ENCODE measurements at regions not wholly inside any gene's neighbourhood (a gene's known extent, or its start where the extent isn't known, plus 50 kb on each side); places are given as distances from the start of the nearest gene placed in this dataset.
A peak's percentile ranks its signal among the peaks of the same experiment; 100 is the strongest.
"Not testable (repeated sequence)": the region's sequence is repeated elsewhere in the genome, so short reads cannot be mapped to it uniquely, and the experiment has no call there.

DNA sequence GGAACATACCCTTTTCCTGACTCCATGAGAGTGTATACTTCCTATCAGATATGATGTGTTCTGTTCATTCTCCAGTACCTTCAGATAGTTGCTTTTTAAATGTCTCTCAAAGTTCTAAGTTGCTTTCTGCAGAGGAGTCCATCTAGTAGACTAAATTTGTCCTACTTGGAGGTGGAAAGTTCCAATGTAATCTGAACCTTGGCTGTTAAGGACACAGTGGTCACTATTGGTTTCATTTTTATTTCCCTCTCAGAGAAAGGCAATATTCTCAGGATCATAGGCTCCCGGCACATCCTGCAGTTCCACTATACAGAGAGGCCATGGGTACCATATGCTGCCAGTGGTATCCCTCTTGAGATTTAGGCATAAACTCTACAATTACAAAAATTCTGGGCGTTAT lies 634.6 kb downstream of the LRRC70 start:
- DNase-seq (ENCODE audit: low read depth) = no peak

- no peak for DNase-seq (ENCODE audit: low read depth)
These were observed 633.0 kb downstream of the LRRC70 start for GRCh38 chr5:63211448-63212132.

- no peak for DNase-seq (ENCODE audit: low read depth)
These were observed 627.4 kb downstream of the LRRC70 start for GRCh38 chr5:63205976-63206375.

- no peak for DNase-seq (ENCODE audit: low read depth)
These were observed 623.1 kb downstream of the LRRC70 start for GRCh38 chr5:63201738-63202137.

- DNase-seq (ENCODE audit: low read depth) = no peak
These were observed 615.5 kb downstream of the LRRC70 start for GRCh38 chr5:63194126-63194525.

- not testable (repeated sequence) for DNase-seq (ENCODE audit: low read depth)
These were observed 601.6 kb downstream of the LRRC70 start for GRCh38 chr5:63180190-63180589.

DNA sequence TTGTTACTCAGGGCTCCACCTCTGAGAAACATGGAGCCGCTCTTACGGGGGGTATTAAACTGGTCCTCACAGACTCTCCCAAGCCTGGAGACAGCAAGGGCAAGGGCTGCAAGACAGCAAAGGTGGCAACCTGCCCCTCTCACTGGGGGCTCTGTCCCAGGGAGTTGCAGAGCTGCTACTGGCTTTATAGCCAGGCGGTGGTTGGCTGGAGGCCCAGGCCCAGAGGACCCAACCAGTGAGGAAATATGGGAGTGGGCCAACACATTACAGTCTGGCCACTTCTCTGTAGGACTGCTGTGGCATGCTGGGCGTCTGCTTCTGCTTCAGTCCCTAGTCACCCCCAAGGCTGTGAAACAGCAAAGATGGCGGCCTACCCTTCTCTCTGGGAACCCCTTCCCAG lies 597.2 kb downstream of the LRRC70 start:
- DNase-seq (ENCODE audit: low read depth) = no peak

DNA sequence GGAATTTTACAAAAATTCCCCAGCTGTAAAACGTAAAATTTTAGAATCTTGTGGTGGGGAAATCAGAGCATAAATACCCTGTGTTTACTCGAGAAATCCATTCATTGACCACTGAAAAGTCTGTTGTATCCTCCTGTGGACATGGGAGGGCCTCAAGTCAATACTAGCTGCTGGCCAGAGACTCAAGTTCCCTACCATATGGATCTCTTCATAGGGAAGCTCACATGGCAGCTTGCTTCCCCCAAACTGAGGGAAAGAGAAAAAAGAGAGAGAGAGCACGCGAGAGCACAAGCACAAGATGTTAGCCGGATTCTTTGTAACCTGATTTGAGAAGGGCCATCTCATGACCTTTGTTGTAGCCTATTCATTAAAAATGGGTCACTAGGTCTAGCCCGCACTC lies 591.9 kb downstream of the LRRC70 start:
- no peak for DNase-seq (ENCODE audit: low read depth)

DNA sequence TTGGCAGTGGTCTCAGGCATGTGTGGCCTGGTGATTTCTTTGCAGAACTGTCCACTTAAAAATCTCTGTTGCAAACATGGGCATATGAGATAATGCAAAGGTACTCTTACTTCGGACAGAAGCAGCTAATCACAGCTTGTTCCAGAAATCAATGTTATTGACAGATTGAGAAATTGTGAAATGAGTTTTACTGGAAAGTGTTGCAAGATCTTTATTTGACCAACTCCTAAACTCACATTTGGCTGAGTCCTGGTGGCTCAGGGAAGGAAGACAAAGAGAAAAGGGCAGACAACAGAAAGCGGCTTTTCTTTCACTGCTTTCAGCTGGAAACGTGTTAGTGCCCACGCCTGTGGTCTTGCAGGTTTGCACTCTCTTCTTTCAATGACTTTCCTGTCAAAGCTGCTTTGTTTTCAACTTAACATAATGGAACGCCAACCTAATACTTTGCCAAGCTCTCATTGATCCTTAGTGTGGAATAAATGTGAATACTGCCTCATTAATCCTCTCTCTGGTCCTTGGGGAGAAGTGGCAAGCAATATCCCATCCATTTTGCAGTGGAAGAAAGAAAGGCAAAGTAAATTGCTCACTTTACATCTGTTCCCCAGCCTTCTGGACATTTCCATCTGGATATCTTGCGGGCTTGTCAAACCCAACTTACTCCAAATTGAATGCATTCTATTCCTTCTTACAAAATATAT lies 586.4 kb downstream of the LRRC70 start:
- DNase-seq (ENCODE audit: low read depth) = no peak

DNA sequence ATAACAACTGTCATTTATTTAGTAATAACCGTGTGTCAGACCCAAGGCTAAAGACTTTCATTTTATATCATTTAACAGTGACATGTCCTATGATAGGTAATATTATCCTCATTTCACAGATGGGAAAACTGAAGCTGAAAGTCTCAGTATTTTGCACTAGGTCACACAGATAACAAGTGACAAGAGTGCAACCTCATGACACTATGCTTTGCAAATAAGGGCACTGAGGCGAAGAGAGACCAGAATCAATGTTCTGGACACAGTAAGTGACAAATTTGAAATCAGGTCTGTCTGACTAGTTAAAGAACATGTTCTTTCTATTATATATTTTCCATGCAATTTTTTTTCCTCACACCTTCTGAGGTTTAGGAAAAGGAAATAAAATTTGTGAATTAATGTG lies 585.7 kb downstream of the LRRC70 start:
- no peak for DNase-seq (ENCODE audit: low read depth)

DNA sequence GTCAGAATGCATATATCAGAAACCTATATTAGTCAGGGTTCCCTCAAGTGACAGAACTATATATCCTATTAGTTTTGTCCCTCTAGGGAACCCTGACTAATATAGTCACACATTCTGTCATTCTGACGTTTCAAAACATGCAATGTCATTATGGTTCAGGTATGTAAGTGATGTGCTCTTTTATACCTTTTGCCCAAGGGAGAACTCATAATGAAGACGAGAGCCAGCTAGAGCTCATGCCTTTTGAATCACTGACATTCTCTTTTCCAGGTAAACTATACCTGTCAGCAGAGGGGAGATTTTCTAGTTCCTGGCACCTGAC lies 576.7 kb downstream of the LRRC70 start:
- DNase-seq (ENCODE audit: low read depth) = no peak

GRCh38 chr5:63154476-63155309 lies 576.1 kb downstream of the LRRC70 start:
- no peak for DNase-seq (ENCODE audit: low read depth)

GRCh38 chr5:63152871-63153270 lies 574.3 kb downstream of the LRRC70 start:
- no peak for DNase-seq (ENCODE audit: low read depth)

- peak; percentile 3 for DNase-seq (ENCODE audit: low read depth)
These were observed 566.5 kb downstream of the LRRC70 start for GRCh38 chr5:63145167-63145566.

DNA sequence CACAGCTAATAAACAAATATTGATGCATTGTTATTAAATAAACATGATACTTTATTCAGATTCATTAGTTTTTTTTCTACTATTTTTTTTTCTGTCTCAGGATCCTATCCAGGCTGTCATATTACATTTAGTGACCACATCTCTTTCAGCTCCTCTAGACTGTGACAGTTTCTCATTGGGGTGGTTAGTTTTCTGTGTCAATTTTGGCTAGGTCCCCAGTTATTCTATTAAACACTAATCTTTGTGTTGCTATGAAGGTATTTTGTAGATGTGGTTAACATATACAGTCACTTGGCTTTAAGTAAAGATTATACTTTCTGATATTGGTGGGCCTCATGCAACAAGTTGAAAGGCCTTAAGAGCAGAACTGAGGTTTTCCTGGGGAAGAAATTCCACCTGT lies 563.0 kb downstream of the LRRC70 start:
- DNase-seq (ENCODE audit: low read depth) = no peak

DNA sequence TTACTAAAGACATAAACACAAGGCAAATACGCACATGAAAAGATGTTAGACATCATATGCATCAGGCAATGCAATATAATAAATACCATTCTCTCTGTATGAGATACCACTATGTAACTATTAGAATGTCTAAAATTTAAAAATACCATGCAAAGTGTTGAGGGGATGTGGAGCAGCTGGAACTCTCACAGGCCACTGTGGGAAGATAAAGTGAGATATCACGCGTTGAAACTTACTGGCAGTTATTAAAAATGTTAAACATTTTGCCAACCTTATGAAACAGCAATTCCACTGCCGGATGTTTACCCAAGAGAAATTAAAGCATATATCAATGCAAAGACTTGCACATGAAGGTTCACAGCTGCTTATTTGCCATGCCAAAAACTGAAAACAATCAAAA lies 556.7 kb downstream of the LRRC70 start:
- DNase-seq (ENCODE audit: low read depth) = no peak

DNA sequence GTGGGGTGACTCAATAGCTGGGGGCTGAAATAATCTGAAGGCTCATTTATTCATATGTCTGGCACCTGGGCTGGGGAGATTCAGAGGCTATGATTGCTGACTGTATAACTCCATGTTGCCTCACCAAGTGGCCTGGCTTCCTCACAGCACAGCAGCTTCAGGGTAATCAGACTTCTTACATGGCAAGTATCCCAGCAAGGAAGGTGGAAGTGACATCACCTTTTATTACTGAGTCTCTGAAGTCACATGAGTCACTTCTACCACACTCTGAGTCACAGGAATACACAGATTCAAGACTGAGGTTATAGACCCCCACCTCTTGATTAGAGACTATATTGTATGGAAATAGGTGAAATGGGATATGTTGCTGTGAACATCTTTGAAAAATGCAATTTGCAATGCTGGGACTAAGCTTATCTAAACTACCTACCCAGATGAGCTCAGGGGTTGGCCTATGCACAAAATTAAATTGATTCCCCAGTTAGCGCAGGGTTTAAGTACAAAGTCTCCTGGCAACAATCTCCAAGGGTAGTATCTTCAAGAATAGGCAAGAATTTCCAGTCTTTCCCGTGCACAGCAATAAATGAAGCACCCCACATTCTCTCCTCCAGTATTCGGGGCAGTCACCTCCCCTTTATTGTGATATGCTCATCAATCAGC lies 553.1 kb downstream of the LRRC70 start:
- peak; percentile 78 for DNase-seq (ENCODE audit: low read depth)

- no peak for DNase-seq (ENCODE audit: low read depth)
These were observed 550.1 kb downstream of the LRRC70 start for GRCh38 chr5:63128761-63129160.

- no peak for DNase-seq (ENCODE audit: low read depth)
These were observed 549.4 kb downstream of the LRRC70 start for GRCh38 chr5:63128018-63128417.

DNA sequence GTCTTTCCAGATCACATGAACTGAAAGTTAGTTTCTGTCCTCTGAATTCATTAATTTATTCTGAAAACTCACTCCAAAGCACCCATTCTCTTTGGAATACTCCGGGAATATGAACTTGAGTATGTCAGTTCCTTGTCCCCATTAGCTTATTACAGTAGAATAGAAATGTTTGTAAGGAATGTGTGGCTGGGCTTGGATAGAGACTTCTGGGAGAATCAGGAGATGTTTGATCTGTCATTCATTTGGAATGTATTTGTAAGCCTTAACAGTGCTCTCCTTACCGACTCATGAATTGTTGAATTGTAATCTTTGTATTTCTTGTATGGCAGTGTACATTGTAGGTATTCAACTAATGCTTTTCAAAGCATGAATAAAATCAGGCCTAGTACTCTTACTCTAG lies 548.4 kb downstream of the LRRC70 start:
- DNase-seq (ENCODE audit: low read depth) = peak; percentile 30

DNA sequence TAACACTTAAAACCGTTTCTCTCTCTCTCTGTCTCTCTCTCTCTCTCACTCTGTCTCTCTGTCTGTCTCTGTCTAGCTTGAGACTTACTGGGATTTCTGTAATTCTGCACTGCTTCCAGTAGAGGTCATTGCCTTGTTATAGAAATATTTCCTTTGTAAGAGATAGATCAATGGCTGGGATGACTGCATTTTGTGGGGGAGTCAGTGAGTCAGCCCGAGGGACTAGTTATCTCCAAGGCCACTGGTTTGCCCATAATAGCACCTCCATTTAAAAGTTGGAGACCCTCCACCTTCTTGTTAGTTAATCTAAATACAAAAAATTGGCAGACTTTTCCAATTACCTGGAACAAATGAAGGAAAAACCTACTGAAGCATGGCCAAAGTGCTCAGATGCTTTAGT lies 547.2 kb downstream of the LRRC70 start:
- peak; percentile 48 for DNase-seq (ENCODE audit: low read depth)

GRCh38 chr5:63125392-63125791 lies 546.8 kb downstream of the LRRC70 start:
- no peak for DNase-seq (ENCODE audit: low read depth)
